Stomach (tissue), 8 donors: ENCODE measurements at regions not wholly inside any gene's neighbourhood (a gene's known extent, or its start where the extent isn't known, plus 50 kb on each side); places are given as distances from the start of the nearest gene placed in this dataset.
"Not testable (repeated sequence)": the region's sequence is repeated elsewhere in the genome, so short reads cannot be mapped to it uniquely, and the experiment has no call there.

ENCODE experiments used
- DNase-seq, 2 donors: peaks; one replicate each; pipeline versions ENCODE4 v3.0.0 to v3.0.0-alpha.2; 2013 to 2019
- H3K27ac ChIP-seq, 5 donors: fragments of 200-600 bp in 4 of 5; sonication (generic) in 4 of 5; one replicate each; pipeline ENCODE4 v1.5.1; 2013 to 2019; ENCODE audit warnings: mild to moderate bottlenecking in 1 of 5, moderate library complexity in 1 of 5
- H3K27me3 ChIP-seq, 3 donors: fragments of 200-600 bp; sonication (generic); one replicate each; pipeline ENCODE4 v1.5.1; 2017 to 2019; ENCODE audit warnings: mixed run types in 1 of 3
- H3K36me3 ChIP-seq, 4 donors: fragments of 200-600 bp; sonication (generic); 1 replicate in 3 of 4; 2 replicates in 1 of 4; pipeline ENCODE4 v1.5.1; 2016 to 2019
- H3K4me1 ChIP-seq, 4 donors: fragments of 200-600 bp; sonication (generic); one replicate each; pipeline ENCODE4 v1.5.1; 2016 to 2019
- H3K4me3 ChIP-seq, 4 donors: fragments of 200-600 bp; sonication (generic) in 3 of 4; one replicate each; pipeline ENCODE4 v1.5.1; 2016 to 2019; ENCODE audit warnings: mild to moderate bottlenecking in 1 of 4
- H3K9me3 ChIP-seq, 4 donors: fragments of 200-600 bp; sonication (generic); one replicate each; pipeline ENCODE4 v1.5.1; 2016 to 2019
- EP300 ChIP-seq: sonication (generic); formaldehyde crosslinking; IDR thresholded peaks from one replicate; pipeline ENCODE4 v1.6.1; 2017; ENCODE audit warnings: antibody characterized with exemption
- POLR2A ChIP-seq, 4 donors: fragments of 450-650 bp; IDR thresholded peaks; one replicate each; pipeline ENCODE4 v1.6.1; 2016; ENCODE audit warnings: antibody characterized with exemption in 4 of 4, control low read depth in 2 of 4, mild to moderate bottlenecking in 1 of 4, moderate library complexity in 1 of 4
- POLR2AphosphoS5 ChIP-seq, 3 donors: sonication (generic); formaldehyde crosslinking; IDR thresholded peaks; one replicate each; pipeline ENCODE4 v1.6.1; 2016; ENCODE audit warnings: antibody characterized with exemption in 3 of 3
- WGBS, 5 donors: extraction: QIAGEN DNeasy Blood & Tissue Kit in 3 of 5; methylation state at CpG; one replicate each; pipeline versions ENCODE4 v1.1.5 to v1.1.7; 2013 to 2018; 5-methylcytosine and 5-hydroxymethylcytosine counted together
- intact Hi-C: fragments of 100-400 bp; cut with DNase I; formaldehyde crosslinking; loops from one replicate; pipeline ENCODE4 v1.15.1; 2023; ENCODE audit warnings: low total_unique reads
- TF ChIP-seq, protein P1 (sequence below), 7 experiments: fragments of 450-650 bp in 4 of 7; fragments of 200-600 bp in 3 of 7; sonication (generic) in 3 of 7; IDR thresholded peaks; one replicate each; pipeline ENCODE4 v1.5.1; 2016 to 2019; ENCODE audit warnings: antibody characterized with exemption in 7 of 7, control low read depth in 2 of 7, mild to moderate bottlenecking in 1 of 7
- donor health status: healthy with polysubstance abuse.
- donor health status: Bipolar disorder and iron deficiency.
- donor health status: healthy.

GRCh38 chrX:18031726-18032375 lies 170.8 kb upstream of the RAI2 start:
- H3K36me3 ChIP-seq = no peaks in the 10 kb centered on the region
- H3K4me1 ChIP-seq = no peaks in the 10 kb centered on the region
- no peak overlapping the region for H3K4me3 ChIP-seq
- peak in 1 of 2 donors; percentile 16 for DNase-seq
- 65 to 80% (median 72%) methylated on average over 6 to 7 of the region's 7 CpGs for WGBS, 5 donors
- TF ChIP-seq POLR2AphosphoS5 (IDR thresholded peaks at IDR 0.05) = no peak
- no peak overlapping the region for H3K27ac ChIP-seq
- H3K27me3 ChIP-seq = peaks cover 0 to 5% (median 0%) of the 10 kb centered on the region in 3 donors
- no peaks in the 10 kb centered on the region for H3K9me3 ChIP-seq
- intact Hi-C loops = no loop called here

GRCh38 chrX:18030656-18031055 lies 169.6 kb upstream of the RAI2 start:
- H3K27ac ChIP-seq, H3K27me3 ChIP-seq, DNase-seq, H3K4me3 ChIP-seq, H3K4me1 ChIP-seq, H3K36me3 ChIP-seq, H3K9me3 ChIP-seq, intact Hi-C loops: not testable (repeated sequence)
- WGBS, 5 donors = 22 to 56% (median 44%) methylated on average over 1 of the region's 1 CpG

GRCh38 chrX:18026166-18026565 lies 165.1 kb upstream of the RAI2 start:
- 30 to 56% (median 49%) methylated on average over 8 of the region's 8 CpGs for WGBS, 5 donors
- H3K9me3 ChIP-seq = no peaks in the 10 kb centered on the region
- no peaks in the 10 kb centered on the region for H3K4me1 ChIP-seq
- no peak overlapping the region for H3K4me3 ChIP-seq
- H3K27me3 ChIP-seq = peaks cover 0 to 5% (median 0%) of the 10 kb centered on the region in 3 donors
- TF ChIP-seq POLR2AphosphoS5 (IDR thresholded peaks at IDR 0.05) (no peak), EP300 (no peak), POLR2A (IDR thresholded peaks at IDR 0.05) (no peak)
- TF ChIP-seq, protein P1, sequence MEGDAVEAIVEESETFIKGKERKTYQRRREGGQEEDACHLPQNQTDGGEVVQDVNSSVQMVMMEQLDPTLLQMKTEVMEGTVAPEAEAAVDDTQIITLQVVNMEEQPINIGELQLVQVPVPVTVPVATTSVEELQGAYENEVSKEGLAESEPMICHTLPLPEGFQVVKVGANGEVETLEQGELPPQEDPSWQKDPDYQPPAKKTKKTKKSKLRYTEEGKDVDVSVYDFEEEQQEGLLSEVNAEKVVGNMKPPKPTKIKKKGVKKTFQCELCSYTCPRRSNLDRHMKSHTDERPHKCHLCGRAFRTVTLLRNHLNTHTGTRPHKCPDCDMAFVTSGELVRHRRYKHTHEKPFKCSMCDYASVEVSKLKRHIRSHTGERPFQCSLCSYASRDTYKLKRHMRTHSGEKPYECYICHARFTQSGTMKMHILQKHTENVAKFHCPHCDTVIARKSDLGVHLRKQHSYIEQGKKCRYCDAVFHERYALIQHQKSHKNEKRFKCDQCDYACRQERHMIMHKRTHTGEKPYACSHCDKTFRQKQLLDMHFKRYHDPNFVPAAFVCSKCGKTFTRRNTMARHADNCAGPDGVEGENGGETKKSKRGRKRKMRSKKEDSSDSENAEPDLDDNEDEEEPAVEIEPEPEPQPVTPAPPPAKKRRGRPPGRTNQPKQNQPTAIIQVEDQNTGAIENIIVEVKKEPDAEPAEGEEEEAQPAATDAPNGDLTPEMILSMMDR (IDR thresholded peaks at IDR 0.05) = no peak
- H3K36me3 ChIP-seq = no peaks in the 10 kb centered on the region
- intact Hi-C loops = no loop called here
- peak in 1 of 2 donors; percentile 12 for DNase-seq
- no peak overlapping the region for H3K27ac ChIP-seq

- Histone ChIP-seq H3K4me3 (no peak overlapping the region), H3K4me1 (no peaks in the 10 kb centered on the region), H3K9me3 (peaks cover 0 to 9% (median 0%) of the 10 kb centered on the region in 4 donors), H3K27ac (no peak overlapping the region), H3K36me3 (no peaks in the 10 kb centered on the region), H3K27me3 (peaks cover 0 to 9% (median 0%) of the 10 kb centered on the region in 3 donors)
- no peak for TF ChIP-seq POLR2A (IDR thresholded peaks at IDR 0.05)
- no peak for TF ChIP-seq EP300
- no peak for TF ChIP-seq POLR2AphosphoS5 (IDR thresholded peaks at IDR 0.05)
- TF ChIP-seq, protein P1 (IDR thresholded peaks at IDR 0.05) = no peak
- intact Hi-C loops = no loop called here
- DNase-seq = no peak
- 48 to 64% (median 53%) methylated on average over 4 of the region's 4 CpGs for WGBS, 5 donors
Measured at GRCh38 chrX:18017411-18017810, 156.3 kb upstream of the RAI2 start.

DNA sequence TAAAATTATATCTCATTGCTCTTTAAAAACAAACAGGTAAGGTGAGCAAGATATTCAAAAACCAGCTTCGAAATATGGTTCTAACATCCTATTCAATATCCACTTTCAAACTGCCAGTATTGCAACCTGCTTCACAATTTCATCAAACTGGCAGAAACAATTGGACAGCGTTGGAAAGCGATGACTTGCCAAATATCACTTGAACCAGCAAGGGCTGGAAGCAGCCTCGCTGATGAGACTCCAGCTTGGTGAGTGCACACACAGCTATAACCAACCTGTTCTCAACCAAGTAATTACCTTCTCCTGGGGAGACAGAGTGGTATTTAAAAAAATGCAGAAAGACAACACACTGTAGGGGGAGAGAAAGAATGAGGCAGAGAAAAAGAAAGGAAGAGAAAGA lies 155.8 kb upstream of the RAI2 start:
- intact Hi-C loops = no loop called here

More for the DNA sequence above, 155.8 kb upstream of the RAI2 start:
- H3K4me1 ChIP-seq = no peaks in the 10 kb centered on the region
- no peak overlapping the region for H3K4me3 ChIP-seq
- H3K27me3 ChIP-seq = peaks cover 0 to 9% (median 0%) of the 10 kb centered on the region in 3 donors
- H3K27ac ChIP-seq = no peak overlapping the region
- no peaks in the 10 kb centered on the region for H3K36me3 ChIP-seq
- DNase-seq = no peak
- H3K9me3 ChIP-seq = peaks cover 0 to 9% (median 0%) of the 10 kb centered on the region in 4 donors
- 73 to 83% (median 75%) methylated on average over 4 of the region's 4 CpGs for WGBS, 5 donors
- TF ChIP-seq, protein P1 (IDR thresholded peaks at IDR 0.05) = no peak
- TF ChIP-seq POLR2AphosphoS5 (IDR thresholded peaks at IDR 0.05) (no peak), POLR2A (IDR thresholded peaks at IDR 0.05) (no peak), EP300 (no peak)
